Cerebellar cortex (tissue), 1 donor: ENCODE measurements at regions not wholly inside any gene's neighbourhood (a gene's known extent, or its start where the extent isn't known, plus 50 kb on each side); places are given as distances from the start of the nearest gene placed in this dataset.

Experiments
- DNase-seq: peaks from one replicate; pipeline ENCODE4 v3.0.0-alpha.2; 2015; ENCODE audit warnings: low spot score

DNA sequence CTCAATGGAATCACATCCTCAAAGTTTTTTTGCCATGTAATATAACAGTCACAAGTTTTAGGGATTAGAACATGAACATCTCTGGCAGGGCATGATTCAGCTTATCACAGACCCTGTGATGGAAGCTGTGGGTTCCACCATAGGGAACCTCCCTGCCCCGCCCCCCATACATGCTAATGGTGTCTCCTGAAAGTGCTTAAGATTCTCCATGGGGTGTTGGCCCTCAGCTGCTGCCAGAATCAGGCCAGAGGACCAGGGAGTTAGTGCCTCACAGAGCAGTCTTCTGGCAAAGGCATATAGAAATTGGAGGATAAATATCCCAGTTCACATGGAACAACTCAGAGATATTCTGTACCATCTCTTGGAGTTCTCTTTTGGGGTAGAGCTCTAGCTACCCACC lies 119.4 kb downstream of the RAB11FIP2 start:
- DNase-seq = no peak

- no peak for DNase-seq
Measured at GRCh38 chr10:117927871-117928270, 118.9 kb downstream of the RAB11FIP2 start.

- DNase-seq = no peak
Measured at GRCh38 chr10:117928281-117928680, 118.5 kb downstream of the RAB11FIP2 start.

DNA sequence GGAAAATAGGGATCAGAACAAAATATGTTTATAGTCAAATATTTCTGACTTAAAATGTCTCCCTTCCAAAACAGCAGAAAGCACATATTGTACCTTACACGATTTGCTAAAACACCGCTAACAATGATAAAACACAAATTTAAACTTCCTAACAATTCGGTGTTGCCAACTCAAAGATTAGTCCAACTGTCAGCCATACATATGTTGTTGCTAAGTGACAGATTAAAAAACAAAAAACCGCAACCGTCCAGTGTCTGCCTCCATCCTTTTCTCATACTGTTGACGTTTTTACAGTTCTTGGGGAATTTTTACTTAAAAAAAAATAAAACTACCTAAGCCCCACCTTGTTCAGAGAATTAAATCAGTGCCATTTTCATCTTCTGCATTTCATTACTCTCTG lies 118.0 kb downstream of the RAB11FIP2 start:
- DNase-seq = no peak

DNA sequence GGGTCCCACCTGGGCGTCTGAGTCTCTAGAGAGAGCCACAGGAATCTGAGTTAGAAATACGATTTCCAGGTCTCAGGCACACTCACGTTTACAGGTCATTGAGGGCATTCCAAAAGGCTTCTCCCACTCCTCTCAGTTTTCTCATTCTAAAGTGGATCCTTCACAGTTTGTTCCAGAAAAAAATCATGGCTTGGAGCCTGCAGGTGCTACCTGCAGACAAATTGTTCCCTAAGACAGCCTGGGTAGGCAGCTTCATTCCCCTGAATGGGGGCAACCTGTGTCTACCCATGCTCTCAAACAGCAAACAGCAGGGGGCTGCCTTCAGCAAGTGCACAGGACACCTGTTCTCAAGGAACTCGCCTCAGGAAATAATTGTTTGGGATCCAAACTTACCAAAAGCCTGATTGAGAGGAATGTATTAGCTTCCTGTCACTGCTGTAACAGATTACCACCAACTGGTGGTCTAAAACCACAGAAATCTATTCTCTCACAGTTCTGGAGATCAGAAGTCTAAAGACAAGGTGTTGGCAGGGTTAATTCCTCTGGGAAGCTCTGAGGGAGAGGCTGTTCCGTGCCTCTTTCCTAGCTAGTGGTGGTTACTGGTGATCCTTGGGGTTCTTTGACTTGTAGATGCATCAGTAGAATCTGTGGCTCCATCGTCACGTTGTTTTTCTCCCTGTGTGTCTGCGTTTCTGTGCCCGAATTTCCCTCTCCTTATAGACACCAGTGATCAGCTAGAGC lies 117.2 kb downstream of the RAB11FIP2 start:
- no peak for DNase-seq

DNA sequence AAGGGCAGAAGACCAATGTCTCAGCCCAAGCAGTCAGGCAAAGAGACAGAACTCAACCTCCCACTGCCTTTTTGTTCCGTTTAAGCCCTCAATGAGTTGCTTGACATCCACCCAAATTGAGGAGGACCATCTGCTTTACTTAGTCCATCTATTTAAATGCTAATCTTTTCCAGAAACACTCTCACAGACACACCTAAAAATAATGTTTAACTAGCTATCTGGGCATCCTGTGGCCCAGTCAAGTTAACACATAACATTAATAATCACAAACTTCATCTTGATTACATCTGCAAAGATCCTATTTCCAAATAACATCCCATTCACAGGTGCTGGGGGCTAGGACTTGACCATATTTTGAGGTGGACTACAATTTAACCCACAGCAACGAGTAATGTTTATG lies 115.7 kb downstream of the RAB11FIP2 start:
- no peak for DNase-seq

DNA sequence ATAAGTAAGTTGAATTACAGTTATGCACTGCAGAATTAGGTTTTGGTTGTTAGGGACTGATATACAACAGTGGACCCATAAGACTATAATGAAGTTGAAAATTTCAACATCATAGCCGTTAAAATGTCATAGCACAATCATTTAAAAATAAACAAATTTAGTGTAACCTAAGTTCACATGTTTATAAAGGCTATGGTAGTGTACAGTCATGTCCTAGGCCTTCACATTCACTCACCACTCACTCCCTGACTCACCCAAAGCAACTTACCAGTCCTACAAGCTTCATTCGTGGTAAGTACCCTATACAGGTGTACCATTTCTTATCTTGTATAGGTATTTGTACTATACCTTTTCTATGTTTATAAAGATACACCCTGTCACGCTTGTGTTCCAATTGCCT lies 113.7 kb downstream of the RAB11FIP2 start:
- no peak for DNase-seq

GRCh38 chr10:117934477-117934876 lies 112.3 kb downstream of the RAB11FIP2 start:
- DNase-seq = no peak

DNA sequence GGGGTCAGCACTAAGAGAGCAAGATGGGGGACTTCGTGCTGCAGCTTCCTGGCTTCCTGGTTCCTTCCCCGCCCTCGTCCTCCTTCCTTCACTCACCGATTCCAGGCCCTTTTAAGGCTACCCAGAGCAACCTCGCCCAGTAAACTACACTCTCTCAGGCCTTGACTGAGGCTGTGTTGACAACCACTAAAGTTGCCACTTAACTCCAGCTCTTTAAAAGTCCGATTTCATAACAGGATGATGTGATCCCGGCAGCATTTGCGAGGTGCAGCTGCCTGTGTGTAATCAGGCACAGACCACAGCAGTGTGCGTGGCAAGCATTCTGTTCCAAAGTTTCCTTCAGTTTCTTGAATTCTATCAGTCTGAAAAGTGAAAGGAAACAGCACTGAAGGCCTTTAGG lies 110.6 kb downstream of the RAB11FIP2 start:
- DNase-seq = no peak

- DNase-seq = no peak
Measured at GRCh38 chr10:117936566-117936965, 110.2 kb downstream of the RAB11FIP2 start.

DNA sequence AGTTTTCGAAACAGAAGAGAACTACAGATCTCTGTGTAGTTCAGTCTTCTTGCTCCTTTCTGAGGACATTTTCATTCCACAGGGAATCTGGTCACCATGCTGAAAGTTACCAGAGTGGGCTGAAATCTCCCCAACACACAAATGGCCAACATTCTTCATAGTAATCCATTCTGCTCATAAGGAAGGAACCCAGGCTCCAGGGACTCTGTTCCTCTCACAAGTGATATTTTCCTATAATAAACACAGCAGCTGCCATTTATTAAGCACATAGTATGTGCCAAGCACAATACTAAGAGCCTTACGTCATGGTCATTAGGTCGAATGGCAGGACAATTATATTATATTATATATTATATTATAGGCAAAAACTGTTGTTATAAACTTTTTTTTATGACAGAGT lies 109.8 kb downstream of the RAB11FIP2 start:
- no peak for DNase-seq

DNA sequence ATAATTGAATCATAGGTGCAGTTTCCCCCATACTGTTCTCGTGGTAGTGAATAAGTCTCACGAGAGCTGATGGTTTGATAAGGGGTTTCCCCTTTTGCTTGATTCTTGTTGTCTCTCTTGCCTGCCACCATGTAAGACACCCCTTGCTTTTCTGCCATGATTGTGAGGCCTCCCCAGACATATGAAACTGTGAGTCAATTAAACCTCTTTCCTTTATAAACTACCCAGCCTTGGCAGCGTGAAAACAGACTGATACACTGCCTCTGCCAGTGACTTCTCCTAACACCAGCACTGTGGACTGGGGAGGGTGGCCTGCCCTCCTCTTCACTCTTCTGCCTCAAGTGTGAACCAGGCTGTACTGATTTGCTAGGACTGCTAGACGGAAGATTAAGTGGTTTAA lies 108.6 kb downstream of the RAB11FIP2 start:
- no peak for DNase-seq

DNA sequence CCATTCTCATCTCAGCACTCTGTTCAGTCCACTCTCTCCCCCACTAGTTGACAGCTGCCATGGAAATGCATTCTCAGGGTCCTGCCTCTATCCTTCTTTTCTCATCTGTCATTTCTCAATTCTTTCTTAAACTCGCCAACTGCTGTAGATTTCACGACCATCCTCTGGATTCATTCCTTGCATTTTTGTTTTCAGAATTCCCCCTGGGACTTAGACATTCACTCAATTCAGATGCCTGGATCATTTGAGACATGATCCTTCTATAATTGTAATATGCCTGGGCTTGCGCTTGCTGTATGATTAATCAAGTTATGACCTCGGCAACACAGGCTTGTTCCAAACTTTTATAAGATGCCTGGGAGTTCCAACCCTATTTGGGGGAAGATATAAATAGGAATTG lies 104.5 kb downstream of the RAB11FIP2 start:
- no peak for DNase-seq

DNA sequence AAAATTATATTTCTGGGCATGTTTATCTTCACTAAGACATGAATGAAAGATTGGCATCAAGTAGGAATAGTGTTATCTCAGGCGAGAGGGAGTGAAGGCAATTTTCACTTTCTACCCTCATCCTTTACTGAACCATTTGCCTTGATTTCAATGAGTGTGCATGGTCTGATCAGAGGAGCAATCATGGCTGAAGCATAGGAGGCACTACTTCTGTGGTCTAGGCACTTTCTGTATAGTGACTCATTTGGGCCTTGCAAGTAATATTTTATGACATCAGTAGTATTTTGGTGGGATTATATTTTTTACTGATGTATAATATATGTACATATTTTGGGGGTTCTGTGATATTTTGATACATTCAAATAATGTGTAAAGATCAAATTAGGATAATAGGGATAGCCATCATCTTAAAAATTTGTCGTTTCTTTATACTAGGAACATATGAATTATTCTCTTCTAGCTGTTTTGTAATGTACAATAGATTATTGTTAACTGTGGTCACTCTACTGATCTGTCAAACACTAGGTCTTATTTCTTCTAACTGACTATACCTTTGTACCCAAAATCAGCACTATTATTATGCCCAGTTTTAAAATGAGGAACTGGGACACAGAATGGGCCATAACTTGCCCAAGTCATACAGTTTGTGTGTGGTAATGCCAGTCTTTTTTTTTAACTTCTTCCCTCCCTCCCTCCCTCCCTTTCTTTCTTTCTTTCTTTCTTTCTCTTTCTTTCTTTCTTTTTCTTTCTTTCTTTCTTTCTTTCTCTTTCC lies 101.9 kb downstream of the RAB11FIP2 start:
- DNase-seq = no peak

GRCh38 chr10:117945651-117946050 lies 101.1 kb downstream of the RAB11FIP2 start:
- DNase-seq = no peak

DNA sequence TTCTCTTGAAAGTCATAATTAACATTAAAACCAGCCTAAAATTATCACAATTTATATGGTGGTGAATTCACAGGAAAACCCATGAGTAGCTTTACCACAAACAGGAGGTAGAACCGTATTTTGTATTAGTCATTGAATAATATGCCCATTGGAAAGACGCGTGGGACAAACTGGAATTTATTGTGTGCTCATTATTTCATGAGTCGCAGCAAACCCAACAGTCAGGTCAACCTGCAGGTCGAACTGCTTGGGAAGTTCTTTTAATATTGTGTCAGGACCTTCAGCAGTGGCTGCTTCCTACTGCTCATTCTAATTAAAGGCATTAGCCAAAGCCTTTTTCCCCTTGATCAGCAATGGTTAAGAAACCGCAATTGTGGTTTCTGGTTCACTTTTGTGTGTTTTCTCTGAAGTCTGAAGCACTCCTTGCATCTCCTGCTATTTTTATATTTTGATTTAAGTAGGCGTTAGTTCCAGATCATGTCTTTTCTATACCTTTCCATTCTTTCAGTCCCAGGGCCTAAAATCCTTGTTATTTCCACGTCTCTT lies 100.1 kb downstream of the RAB11FIP2 start:
- no peak for DNase-seq

GRCh38 chr10:117948493-117948892 lies 98.2 kb downstream of the RAB11FIP2 start:
- DNase-seq = no peak

DNA sequence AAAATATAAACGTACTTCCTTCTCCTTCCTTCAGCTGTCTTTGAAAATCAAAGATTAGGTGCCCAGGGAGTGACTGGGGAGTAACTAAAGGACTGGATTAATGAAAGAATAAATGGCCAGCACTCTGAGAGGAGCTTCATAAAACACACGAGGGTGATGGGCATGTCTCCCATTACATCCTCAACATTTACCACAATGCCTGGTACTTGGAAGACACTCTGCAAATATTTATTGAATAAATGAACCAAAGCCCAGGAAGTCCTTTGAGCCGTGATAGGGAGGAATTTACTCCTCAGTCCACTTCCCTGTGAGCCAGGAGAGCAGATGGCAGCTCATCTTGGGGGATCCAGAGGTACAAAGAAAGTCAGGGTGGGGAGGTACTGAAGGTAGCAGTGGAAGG lies 96.3 kb downstream of the RAB11FIP2 start:
- DNase-seq = no peak
